ENCODE measurements at regions not wholly inside any gene's neighbourhood (a gene's known extent, or its start where the extent isn't known, plus 50 kb on each side); places are given as distances from the start of the nearest gene placed in this dataset.

GRCh38 chr14:51455041-51455835 lies 196.5 kb upstream of the FRMD6 start:
- no peak for DNase-seq (ENCODE audit: low read depth, low spot score)
- Histone ChIP-seq H3K27ac (ENCODE audit: insufficient read depth, low read depth, low read length) (no peak overlapping the region), H3K9ac (replicated peaks; ENCODE audit: extremely low read depth, insufficient read depth, low read length) (no peak overlapping the region), H3K4me3 (replicated peaks in 1 of 3; ENCODE audit: insufficient read depth in 1 of 3, low read depth in 1 of 3, low read length in 3 of 3) (no peak overlapping the region), H3K27me3 (ENCODE audit: control insufficient read depth in 2 of 2, insufficient read depth in 2 of 2, low read length in 2 of 2) (no peaks in the 10 kb centered on the region), H3K4me2 (ENCODE audit: insufficient read depth, low read length) (no peak overlapping the region), H3K9me3 (replicated peaks; ENCODE audit: control insufficient read depth, insufficient read depth, low read length) (no peaks in the 10 kb centered on the region), H2AFZ (ENCODE audit: low read depth, low read length) (no peak overlapping the region), H4K20me1 (replicated peaks; ENCODE audit: control insufficient read depth, extremely low read depth, insufficient read depth, low read length) (no peaks in the 10 kb centered on the region), H3K79me2 (ENCODE audit: control insufficient read depth, insufficient read depth, low read length) (no peaks in the 10 kb centered on the region), H3K36me3 (ENCODE audit: control insufficient read depth in 2 of 2, extremely low read depth in 1 of 2, insufficient read depth in 2 of 2, low read length in 2 of 2) (no peaks in the 10 kb centered on the region), H3K9me1 (replicated peaks; ENCODE audit: control insufficient read depth, extremely low read depth, insufficient read depth, low read length) (no peaks in the 10 kb centered on the region), H3K4me1 (ENCODE audit: control insufficient read depth, extremely low read depth, insufficient read depth, low read length) (peaks cover 26% of the 10 kb centered on the region)
- dilution Hi-C loops (cut with MboI; ENCODE audit: extremely low pct_ligation_motif_present, low sequenced_read_pairs), result no loop called here
- CTCF ChIA-PET, result no interaction called here
- no TSS peak for BruUV-seq (replicated peaks)
- TF ChIP-seq POLR2A (IDR thresholded peaks at IDR 0.05; ENCODE audit: low read depth, low read length) (no peak), JUN (IDR thresholded peaks at IDR 0.05; ENCODE audit: borderline replicate concordance, insufficient read depth, insufficient read length, low read depth) (no peak), MYC (IDR thresholded peaks at IDR 0.05; ENCODE audit: low read depth, low read length) (no peak), GATA2 (IDR thresholded peaks at IDR 0.05; ENCODE audit: insufficient read depth, insufficient read length, low read depth, low read length) (no peak), CTCF (IDR thresholded peaks at IDR 0.05; ENCODE audit: extremely low read depth in 1 of 2, insufficient read depth in 1 of 2, low read depth in 1 of 2, low read length in 2 of 2) (no peak), POLR2AphosphoS5 (IDR thresholded peaks at IDR 0.05; ENCODE audit: insufficient read depth, low read depth, low read length) (no peak), MAX (IDR thresholded peaks at IDR 0.05; ENCODE audit: insufficient read depth, insufficient read length) (no peak), FOS (IDR thresholded peaks at IDR 0.05; ENCODE audit: borderline replicate concordance, insufficient read depth, low read length) (no peak), EZH2 (IDR thresholded peaks at IDR 0.05; ENCODE audit: borderline replicate concordance, low read depth, low read length, severe bottlenecking) (no peak)
- POLR2A ChIA-PET, result no interaction called here
- no peak for FAIRE-seq
- intact Hi-C loops (cut with micrococcal nuclease), result no loop called here

Measured in endothelial cell of umbilical vein (primary cell).